HepG2 (cell line): ENCODE measurements at regions not wholly inside any gene's neighbourhood (a gene's known extent, or its start where the extent isn't known, plus 50 kb on each side); places are given as distances from the start of the nearest gene placed in this dataset.
"Not testable (repeated sequence)": the region's sequence is repeated elsewhere in the genome, so short reads cannot be mapped to it uniquely, and the experiment has no call there.

ENCODE experiments used
- ATAC-seq: fragments of 200-7000 bp; cut with Tn5 transposase; 3 replicates; pipeline ENCODE4 v1.9.1; 2020; ENCODE audit warnings: mild to moderate bottlenecking, moderate library complexity
- BruUV-seq: library from RNA; stranded (reverse); fragments of 400-500 nt; replicated peaks from 2 replicates; lab custom pipeline; 2021; lab: Mats Ljungman, UMichigan
- CTCF ChIA-PET: fragments of 300-600 bp; formaldehyde crosslinking; extraction: SDS; loops from one replicate; lab custom pipeline; 2021; ENCODE audit warnings: low total read pairs, inconsistent platforms, low intra/inter-chr PET ratio; lab: Yijun Ruan, JAX
- POLR2A ChIA-PET: fragments of 350-600 bp; sonication (Branson Sonifier 250); formaldehyde crosslinking; loops from one replicate; lab custom pipeline; 2020; ENCODE audit warnings: antibody characterized with exemption, inconsistent platforms; lab: Yijun Ruan, JAX
- DNase-seq: peaks from one replicate; pipeline ENCODE4 v3.0.0-alpha.2; 2015; ENCODE audit warnings: low spot score
- FAIRE-seq: peaks from 3 replicates; lab custom pipeline; 2011; peaks lifted over from hg19 to GRCh38; lab: Jason Lieb, UNC
- H2AFZ ChIP-seq: one replicate; pipeline ENCODE4 v1.6.1; 2011; ENCODE audit warnings: low read length, inconsistent platforms
- H3K27ac ChIP-seq: fragments of 300-600 bp; 3 replicates; pipeline ENCODE4 v1.8.0; 2011; ENCODE audit warnings: mixed run types, mild to moderate bottlenecking, mixed read lengths, low read length, inconsistent platforms; ENCODE audit not compliant: insufficient read depth; ENCODE audit errors: extremely low read length
- H3K27me3 ChIP-seq, 2 experiments: fragments of 200-600 bp in 1 of 2; 2 replicates in 1 of 2; 3 replicates in 1 of 2; pipeline versions ENCODE4 v1.6.0 to v1.8.0; 2011; ENCODE audit warnings: low read length in 2 of 2, mild to moderate bottlenecking in 2 of 2, moderate library complexity in 2 of 2, inconsistent platforms in 1 of 2; ENCODE audit not compliant: insufficient read depth in 2 of 2, control insufficient read depth in 1 of 2
- H3K36me3 ChIP-seq, 2 experiments: fragments of 200-600 bp in 1 of 2; replicated peaks in 1 of 2; 2 replicates in 1 of 2; 3 replicates in 1 of 2; pipeline versions ENCODE4 v1.5.1 to v1.8.0; 2011; ENCODE audit warnings: low read length in 2 of 2, inconsistent platforms in 1 of 2; ENCODE audit not compliant: insufficient read depth in 2 of 2, control insufficient read depth in 1 of 2
- H3K4me1 ChIP-seq: 2 replicates; pipeline ENCODE4 v1.5.1; 2012; ENCODE audit warnings: low read length, inconsistent platforms; ENCODE audit not compliant: insufficient read depth
- H3K4me2 ChIP-seq: 2 replicates; pipeline ENCODE4 v1.6.0; 2011; ENCODE audit warnings: low read depth, low read length, inconsistent platforms
- H3K4me3 ChIP-seq, 3 experiments: fragments of 200-600 bp in 1 of 3; sonication (generic), shearing (Covaris generic) in 1 of 3; replicated peaks in 1 of 3; 2 replicates each; pipeline ENCODE4 v1.5.1; 2011 to 2016; ENCODE audit warnings: low read length in 3 of 3, inconsistent platforms in 2 of 3, low read depth in 2 of 3, mild to moderate bottlenecking in 2 of 3, control low read depth in 1 of 3, mixed read lengths in 1 of 3; ENCODE audit not compliant: insufficient read depth in 1 of 3
- H3K79me2 ChIP-seq: one replicate; pipeline ENCODE4 v1.6.1; 2011; ENCODE audit warnings: low read length, inconsistent platforms; ENCODE audit not compliant: insufficient read depth
- H3K9ac ChIP-seq: 2 replicates; pipeline ENCODE4 v1.6.0; 2011; ENCODE audit warnings: mild to moderate bottlenecking, low read depth, low read length, inconsistent platforms; ENCODE audit not compliant: insufficient read depth
- H3K9me3 ChIP-seq: 2 replicates; pipeline ENCODE4 v1.5.1; 2012; ENCODE audit warnings: mild to moderate bottlenecking, low read length
- H4K20me1 ChIP-seq: 2 replicates; pipeline ENCODE4 v1.6.0; 2011; ENCODE audit warnings: inconsistent platforms, mild to moderate bottlenecking, low read length, moderate library complexity; ENCODE audit not compliant: insufficient read depth
- GABPB1 ChIP-seq: IDR thresholded peaks from 2 replicates; pipeline ENCODE4 v1.6.1; 2016; ENCODE audit warnings: mild to moderate bottlenecking, missing genetic modification reagents, moderate library complexity, missing compliant biosample characterization
- PHF8 ChIP-seq: sonication (generic); formaldehyde crosslinking; IDR thresholded peaks from 2 replicates; pipeline ENCODE4 v1.5.0; 2020; ENCODE audit warnings: missing genetic modification reagents
- TAF1 ChIP-seq: sonication (generic); formaldehyde crosslinking; IDR thresholded peaks from 2 replicates; pipeline ENCODE4 v1.4.0; 2020; ENCODE audit warnings: missing genetic modification reagents
- ZFY ChIP-seq: sonication (generic); formaldehyde crosslinking; IDR thresholded peaks from 2 replicates; pipeline ENCODE4 v1.4.0; 2020; ENCODE audit warnings: missing genetic modification reagents
- WGBS: methylation state at CpG from one replicate; pipeline ENCODE4 v1.1.6; 2017; ENCODE audit warnings: low lambda C conversion rate; 5-methylcytosine and 5-hydroxymethylcytosine counted together
- in situ Hi-C: cut with HindIII; loops from 2 replicates; pipeline ENCODE4 v1.10.0; 2017; ENCODE audit warnings: low pct_unique_long_range_greater_than_20kb; ENCODE audit not compliant: extremely low pct_ligation_motif_present
- intact Hi-C: fragments of 100-400 bp; cut with micrococcal nuclease; formaldehyde crosslinking; loops from one replicate; pipeline ENCODE4 v1.10.0; 2022; ENCODE audit not compliant: unreplicated experiment
- TF ChIP-seq, protein P1 (sequence below): sonication (generic); formaldehyde crosslinking; IDR thresholded peaks from 2 replicates; pipeline ENCODE4 v1.4.0; 2020; ENCODE audit warnings: missing genetic modification reagents
- TF ChIP-seq, protein P2 (sequence below): sonication (generic); formaldehyde crosslinking; IDR thresholded peaks from 2 replicates; pipeline ENCODE4 v1.5.1; 2020; ENCODE audit warnings: mild to moderate bottlenecking, missing genetic modification reagents, moderate library complexity

DNA sequence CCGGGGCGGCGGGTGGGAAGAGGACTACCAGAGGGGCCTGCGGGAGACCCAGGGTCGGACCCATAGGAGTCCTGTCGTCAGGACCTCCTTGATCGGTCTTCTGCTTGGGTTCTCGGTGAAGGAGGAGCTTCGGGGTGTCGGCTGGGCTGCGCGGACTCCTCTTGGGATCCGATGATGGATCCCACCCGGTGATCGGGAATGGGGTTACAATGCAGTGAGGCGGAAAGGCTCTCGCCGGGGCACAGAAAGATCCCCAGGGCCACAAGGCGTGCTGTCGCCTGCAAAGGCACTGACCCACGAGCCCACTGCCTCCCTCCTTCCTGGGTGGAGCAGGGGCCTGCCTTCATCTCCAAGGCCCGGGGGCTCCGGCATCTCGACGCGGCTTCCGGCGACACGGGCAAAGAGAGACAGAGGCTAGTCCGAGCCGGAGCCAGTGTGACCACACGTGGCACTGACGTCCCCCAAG, 751.3 kb downstream of the SPATA31A1 start:
- H3K4me3 ChIP-seq: peak overlapping the region in 2 of 3 experiments; percentile 57 to 80; a peak in 3 of 6 replicates
- not testable (repeated sequence) for H3K9me3 ChIP-seq, ATAC-seq, H4K20me1 ChIP-seq
- TF ChIP-seq GABPB1 (peak; percentile 55; the same call in 1 of the 2 replicates), ZFY (CRISPR knock-in tag) (peak; percentile 54), PHF8 (CRISPR knock-in tag) (peak; percentile 66), TAF1 (peak; percentile 25; the same call in 1 of the 2 replicates)
- TF ChIP-seq, protein P1, sequence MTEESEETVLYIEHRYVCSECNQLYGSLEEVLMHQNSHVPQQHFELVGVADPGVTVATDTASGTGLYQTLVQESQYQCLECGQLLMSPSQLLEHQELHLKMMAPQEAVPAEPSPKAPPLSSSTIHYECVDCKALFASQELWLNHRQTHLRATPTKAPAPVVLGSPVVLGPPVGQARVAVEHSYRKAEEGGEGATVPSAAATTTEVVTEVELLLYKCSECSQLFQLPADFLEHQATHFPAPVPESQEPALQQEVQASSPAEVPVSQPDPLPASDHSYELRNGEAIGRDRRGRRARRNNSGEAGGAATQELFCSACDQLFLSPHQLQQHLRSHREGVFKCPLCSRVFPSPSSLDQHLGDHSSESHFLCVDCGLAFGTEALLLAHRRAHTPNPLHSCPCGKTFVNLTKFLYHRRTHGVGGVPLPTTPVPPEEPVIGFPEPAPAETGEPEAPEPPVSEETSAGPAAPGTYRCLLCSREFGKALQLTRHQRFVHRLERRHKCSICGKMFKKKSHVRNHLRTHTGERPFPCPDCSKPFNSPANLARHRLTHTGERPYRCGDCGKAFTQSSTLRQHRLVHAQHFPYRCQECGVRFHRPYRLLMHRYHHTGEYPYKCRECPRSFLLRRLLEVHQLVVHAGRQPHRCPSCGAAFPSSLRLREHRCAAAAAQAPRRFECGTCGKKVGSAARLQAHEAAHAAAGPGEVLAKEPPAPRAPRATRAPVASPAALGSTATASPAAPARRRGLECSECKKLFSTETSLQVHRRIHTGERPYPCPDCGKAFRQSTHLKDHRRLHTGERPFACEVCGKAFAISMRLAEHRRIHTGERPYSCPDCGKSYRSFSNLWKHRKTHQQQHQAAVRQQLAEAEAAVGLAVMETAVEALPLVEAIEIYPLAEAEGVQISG (CRISPR knock-in tag): 0 out of 2 replicates have a peak, but pooled peaks have one; percentile 15
- TF ChIP-seq, all 625 proteins: peak for 5; not testable (repeated sequence) for 620
- intact Hi-C loops, CTCF ChIA-PET, FAIRE-seq, DNase-seq, POLR2A ChIA-PET, H2AFZ ChIP-seq, in situ Hi-C loops, H3K4me1 ChIP-seq, H3K36me3 ChIP-seq, H3K27ac ChIP-seq, H3K27me3 ChIP-seq, H3K79me2 ChIP-seq: not testable (repeated sequence)
- Histone ChIP-seq H3K9ac (0 out of 2 replicates have a peak overlapping the region, but pooled peaks have one; percentile 29), H3K4me2 (peak overlapping the region; percentile 39; the same call in 1 of the 2 replicates)
- whole genome bisulfite sequencing: no CpG with 5 or more reads among the region's 33 CpGs
- BruUV-seq: TSS peak; percentile 76

DNA sequence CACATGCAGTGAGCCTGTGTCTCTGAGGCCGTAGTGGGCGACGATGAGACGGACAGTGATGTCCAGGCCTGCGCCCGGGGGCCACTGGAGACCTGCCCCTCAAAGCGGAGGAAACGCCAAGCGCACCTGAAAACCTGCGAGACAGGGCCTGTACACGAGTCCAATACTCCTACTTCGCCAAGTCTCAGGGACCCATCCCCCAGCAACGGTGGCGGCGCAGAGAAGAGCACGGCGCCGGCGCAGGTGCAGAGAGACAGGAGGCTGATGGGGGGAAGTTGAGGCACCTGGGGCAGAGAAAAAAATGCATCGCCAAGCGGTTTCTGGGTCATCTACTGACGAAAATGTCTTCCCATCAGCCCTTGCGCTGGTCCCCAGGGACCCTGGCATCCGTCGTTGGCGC, 751.8 kb downstream of the SPATA31A1 start:
- not testable (repeated sequence) for H3K36me3 ChIP-seq, H3K4me3 ChIP-seq
- TF ChIP-seq PHF8 (CRISPR knock-in tag) (0 out of 2 replicates have a peak, but pooled peaks have one; percentile 1), ZFY (CRISPR knock-in tag) (peak; percentile 28; the same call in 1 of the 2 replicates)
- TF ChIP-seq, protein P2, sequence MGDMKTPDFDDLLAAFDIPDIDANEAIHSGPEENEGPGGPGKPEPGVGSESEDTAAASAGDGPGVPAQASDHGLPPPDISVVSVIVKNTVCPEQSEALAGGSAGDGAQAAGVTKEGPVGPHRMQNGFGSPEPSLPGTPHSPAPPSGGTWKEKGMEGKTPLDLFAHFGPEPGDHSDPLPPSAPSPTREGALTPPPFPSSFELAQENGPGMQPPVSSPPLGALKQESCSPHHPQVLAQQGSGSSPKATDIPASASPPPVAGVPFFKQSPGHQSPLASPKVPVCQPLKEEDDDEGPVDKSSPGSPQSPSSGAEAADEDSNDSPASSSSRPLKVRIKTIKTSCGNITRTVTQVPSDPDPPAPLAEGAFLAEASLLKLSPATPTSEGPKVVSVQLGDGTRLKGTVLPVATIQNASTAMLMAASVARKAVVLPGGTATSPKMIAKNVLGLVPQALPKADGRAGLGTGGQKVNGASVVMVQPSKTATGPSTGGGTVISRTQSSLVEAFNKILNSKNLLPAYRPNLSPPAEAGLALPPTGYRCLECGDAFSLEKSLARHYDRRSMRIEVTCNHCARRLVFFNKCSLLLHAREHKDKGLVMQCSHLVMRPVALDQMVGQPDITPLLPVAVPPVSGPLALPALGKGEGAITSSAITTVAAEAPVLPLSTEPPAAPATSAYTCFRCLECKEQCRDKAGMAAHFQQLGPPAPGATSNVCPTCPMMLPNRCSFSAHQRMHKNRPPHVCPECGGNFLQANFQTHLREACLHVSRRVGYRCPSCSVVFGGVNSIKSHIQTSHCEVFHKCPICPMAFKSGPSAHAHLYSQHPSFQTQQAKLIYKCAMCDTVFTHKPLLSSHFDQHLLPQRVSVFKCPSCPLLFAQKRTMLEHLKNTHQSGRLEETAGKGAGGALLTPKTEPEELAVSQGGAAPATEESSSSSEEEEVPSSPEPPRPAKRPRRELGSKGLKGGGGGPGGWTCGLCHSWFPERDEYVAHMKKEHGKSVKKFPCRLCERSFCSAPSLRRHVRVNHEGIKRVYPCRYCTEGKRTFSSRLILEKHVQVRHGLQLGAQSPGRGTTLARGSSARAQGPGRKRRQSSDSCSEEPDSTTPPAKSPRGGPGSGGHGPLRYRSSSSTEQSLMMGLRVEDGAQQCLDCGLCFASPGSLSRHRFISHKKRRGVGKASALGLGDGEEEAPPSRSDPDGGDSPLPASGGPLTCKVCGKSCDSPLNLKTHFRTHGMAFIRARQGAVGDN (CRISPR knock-in tag): peak; percentile 36
- TF ChIP-seq, all 625 proteins: peak for 3; not testable (repeated sequence) for 622
- H2AFZ ChIP-seq, DNase-seq, H4K20me1 ChIP-seq, H3K9ac ChIP-seq, ATAC-seq, POLR2A ChIA-PET, H3K27me3 ChIP-seq, FAIRE-seq, H3K4me1 ChIP-seq, BruUV-seq, CTCF ChIA-PET, H3K79me2 ChIP-seq, intact Hi-C loops, H3K9me3 ChIP-seq, H3K27ac ChIP-seq, in situ Hi-C loops: not testable (repeated sequence)
- WGBS: 96% methylated on average over 16 of the region's 26 CpGs
- peak overlapping the region; percentile 39; the same call in 1 of the 2 replicates for H3K4me2 ChIP-seq
